HAP-1 (cell line): ENCODE measurements at regions not wholly inside any gene's neighbourhood (a gene's known extent, or its start where the extent isn't known, plus 50 kb on each side); places are given as distances from the start of the nearest gene placed in this dataset.

Experiments
- DNase-seq, 2 experiments: peaks; one replicate each; pipeline ENCODE4 v3.0.0-alpha.2; 2016 to 2020; ENCODE audit warnings: low spot score in 2 of 2
- H3K27me3 ChIP-seq: fragments of 250-450 bp; sonication (Bioruptor Pico); 2 replicates; pipeline ENCODE4 v1.5.1; 2020; ENCODE audit warnings: low read depth, mild to moderate bottlenecking, moderate library complexity
- H3K36me3 ChIP-seq: fragments of 250-450 bp; sonication (Bioruptor Pico); replicated peaks from 2 replicates; pipeline ENCODE4 v1.5.1; 2020; ENCODE audit warnings: mild to moderate bottlenecking
- H3K4me1 ChIP-seq: fragments of 250-450 bp; sonication (Bioruptor Pico); 2 replicates; pipeline ENCODE4 v1.5.1; 2020; ENCODE audit warnings: mild to moderate bottlenecking
- H3K4me3 ChIP-seq: fragments of 250-450 bp; sonication (Bioruptor Pico); 2 replicates; pipeline ENCODE4 v1.5.1; 2020; ENCODE audit warnings: mild to moderate bottlenecking, moderate library complexity
- H3K9me3 ChIP-seq: fragments of 250-450 bp; sonication (Bioruptor Pico); 2 replicates; pipeline ENCODE4 v1.5.1; 2020; ENCODE audit warnings: mild to moderate bottlenecking, moderate library complexity
- in situ Hi-C: fragments of 300-500 bp; cut with MboI; formaldehyde crosslinking; loops from 3 replicates; pipeline ENCODE4 v1.14.3; 2020; ENCODE audit warnings: low sequenced_read_pairs, inconsistent platforms, mixed read lengths

DNA sequence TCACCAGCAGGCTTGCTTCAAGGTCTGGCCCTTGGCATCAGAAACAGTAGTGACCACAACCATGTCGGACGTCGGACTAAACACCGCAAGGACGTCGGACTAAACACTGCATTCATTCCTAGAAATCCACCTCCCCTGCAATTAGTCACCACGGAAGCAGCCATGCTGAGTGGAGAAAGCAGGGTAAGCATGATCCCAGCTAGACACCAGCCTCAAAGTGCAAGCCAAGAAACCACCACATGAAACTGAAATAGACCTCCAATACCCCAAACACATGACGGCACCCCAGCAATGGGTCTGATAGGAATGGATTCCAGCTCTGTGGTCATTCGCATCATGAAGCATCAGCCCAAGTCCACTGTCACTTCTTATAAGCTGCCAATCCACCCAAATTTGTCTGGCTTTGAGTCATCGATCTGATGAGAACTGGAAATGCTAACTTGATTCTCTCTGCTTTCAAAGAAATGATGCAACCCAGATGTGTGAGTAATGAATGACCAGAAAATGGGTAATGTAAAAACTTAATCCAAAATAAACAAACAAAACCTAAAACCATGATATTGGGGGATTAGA, 348.3 kb upstream of the TMCO5A start:
- no peak for DNase-seq
- in situ Hi-C loops = no loop called here
- H3K4me1 ChIP-seq = no peaks in the 10 kb centered on the region
- peaks cover 3% of the 10 kb centered on the region for H3K9me3 ChIP-seq
- no peak overlapping the region for H3K4me3 ChIP-seq
- no peaks in the 10 kb centered on the region for H3K36me3 ChIP-seq
- H3K27me3 ChIP-seq = no peaks in the 10 kb centered on the region

DNA sequence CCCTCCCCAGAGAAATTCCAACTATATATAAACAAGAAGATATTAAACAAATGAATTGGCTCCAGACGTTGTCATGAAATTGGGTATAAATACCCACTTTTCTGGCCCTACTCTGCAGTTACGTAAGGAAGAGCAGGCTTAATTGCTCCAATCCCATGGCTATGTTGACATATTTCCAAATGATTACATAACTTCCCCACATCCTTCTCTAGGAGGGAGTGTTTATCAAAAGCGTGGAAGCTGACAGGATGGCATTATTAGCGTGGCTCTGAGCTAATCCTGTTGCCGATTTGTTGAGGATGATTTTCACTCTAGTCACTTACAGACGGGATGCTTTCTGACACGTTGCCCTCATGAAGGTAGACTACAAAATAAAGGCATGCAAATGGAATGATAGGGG, 347.5 kb upstream of the TMCO5A start:
- Histone ChIP-seq H3K9me3 (peaks cover 3% of the 10 kb centered on the region), H3K4me1 (no peaks in the 10 kb centered on the region), H3K36me3 (no peaks in the 10 kb centered on the region), H3K27me3 (no peaks in the 10 kb centered on the region), H3K4me3 (no peak overlapping the region)
- no peak for DNase-seq
- in situ Hi-C loops = no loop called here

DNA sequence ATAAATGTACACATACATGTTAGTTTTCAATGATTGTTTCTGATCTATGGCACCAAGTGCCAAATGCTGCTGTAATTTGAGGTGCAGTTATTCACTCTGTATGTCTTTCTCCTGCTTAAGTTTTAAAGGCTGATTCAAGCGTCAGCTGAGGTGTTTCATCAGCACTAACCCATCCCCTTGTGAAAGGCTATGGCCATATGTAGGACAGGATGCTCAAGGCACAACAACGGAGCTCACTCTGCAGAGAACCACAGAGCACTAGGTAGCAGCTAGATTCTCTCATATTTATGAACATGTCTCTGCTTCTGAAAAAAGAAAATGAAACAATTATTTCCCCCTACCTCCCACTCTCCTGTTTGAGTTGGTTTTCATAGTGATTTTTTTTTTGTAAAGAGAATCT, 340.0 kb upstream of the TMCO5A start:
- Histone ChIP-seq H3K4me1 (peaks cover 3% of the 10 kb centered on the region; the same call in 1 of the 2 replicates), H3K4me3 (no peak overlapping the region), H3K27me3 (no peaks in the 10 kb centered on the region), H3K36me3 (no peaks in the 10 kb centered on the region), H3K9me3 (no peaks in the 10 kb centered on the region)
- in situ Hi-C loops = no loop called here
- DNase-seq = no peak

- peaks cover 3% of the 10 kb centered on the region; the same call in 1 of the 2 replicates for H3K4me1 ChIP-seq
- no peak for DNase-seq
- H3K4me3 ChIP-seq = no peak overlapping the region
- H3K9me3 ChIP-seq = no peaks in the 10 kb centered on the region
- in situ Hi-C loops = no loop called here
- no peaks in the 10 kb centered on the region for H3K36me3 ChIP-seq
- no peaks in the 10 kb centered on the region for H3K27me3 ChIP-seq
Measured at GRCh38 chr15:37595426-37595970, 338.9 kb upstream of the TMCO5A start.

GRCh38 chr15:37599156-37599555, 335.3 kb upstream of the TMCO5A start:
- no peak for DNase-seq
- no peaks in the 10 kb centered on the region for H3K36me3 ChIP-seq
- H3K27me3 ChIP-seq = no peaks in the 10 kb centered on the region
- in situ Hi-C loops = no loop called here
- peaks cover 3% of the 10 kb centered on the region; the same call in 1 of the 2 replicates for H3K4me1 ChIP-seq
- H3K9me3 ChIP-seq = no peaks in the 10 kb centered on the region
- no peak overlapping the region for H3K4me3 ChIP-seq

GRCh38 chr15:37616215-37616614, 318.2 kb upstream of the TMCO5A start:
- Histone ChIP-seq H3K4me3 (no peak overlapping the region), H3K9me3 (no peaks in the 10 kb centered on the region), H3K36me3 (no peaks in the 10 kb centered on the region), H3K4me1 (no peaks in the 10 kb centered on the region), H3K27me3 (no peaks in the 10 kb centered on the region)
- DNase-seq = no peak
- in situ Hi-C loops = no loop called here

DNA sequence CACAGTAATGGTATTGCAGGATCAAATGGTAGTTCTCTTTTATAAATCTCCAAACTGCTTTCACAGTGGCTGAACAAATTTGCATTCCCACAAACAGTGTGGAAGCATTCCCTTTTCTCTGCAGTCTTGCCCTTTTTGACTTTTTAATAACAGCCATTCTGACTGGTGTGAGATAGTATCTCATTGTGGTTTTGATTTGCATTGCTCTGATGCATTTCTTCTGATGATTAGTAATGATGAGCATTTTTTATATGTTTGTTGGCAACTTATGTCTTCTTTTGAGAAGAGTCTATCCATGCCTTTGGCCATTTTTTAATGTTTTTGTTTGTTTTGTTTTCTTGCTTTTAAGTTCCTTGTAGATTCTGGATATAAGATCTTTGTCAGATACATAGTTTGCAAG, 316.1 kb upstream of the TMCO5A start:
- in situ Hi-C loops = no loop called here
- no peak for DNase-seq
- H3K9me3 ChIP-seq = no peaks in the 10 kb centered on the region

GRCh38 chr15:37619358-37620042, 314.9 kb upstream of the TMCO5A start:
- H3K27me3 ChIP-seq = no peaks in the 10 kb centered on the region
- no peaks in the 10 kb centered on the region for H3K4me1 ChIP-seq
- no peaks in the 10 kb centered on the region for H3K9me3 ChIP-seq
- in situ Hi-C loops = no loop called here
- H3K36me3 ChIP-seq = no peaks in the 10 kb centered on the region
- H3K4me3 ChIP-seq = no peak overlapping the region
- no peak for DNase-seq

More for the DNA sequence above, 316.1 kb upstream of the TMCO5A start:
- Histone ChIP-seq H3K27me3 (no peaks in the 10 kb centered on the region), H3K36me3 (no peaks in the 10 kb centered on the region), H3K4me1 (no peaks in the 10 kb centered on the region), H3K4me3 (no peak overlapping the region)

DNA sequence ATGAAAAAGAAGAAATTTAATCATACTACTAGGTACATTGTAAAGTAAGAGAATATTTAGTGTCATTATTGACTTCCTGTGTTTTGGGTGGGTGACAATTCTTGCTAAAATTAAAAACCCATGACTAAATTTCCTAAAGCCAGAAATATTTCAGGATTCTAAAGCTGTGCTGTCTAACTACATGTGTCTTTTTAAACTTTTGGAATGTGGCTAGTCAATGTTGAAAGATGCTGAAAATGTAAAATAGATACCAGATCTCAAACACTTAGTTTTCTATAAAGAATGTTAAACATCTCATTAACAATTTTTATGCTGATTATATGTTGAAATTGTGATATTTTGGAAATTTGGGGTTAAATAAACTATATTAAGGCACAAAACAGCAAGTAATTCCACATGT, 308.9 kb upstream of the TMCO5A start:
- no peaks in the 10 kb centered on the region for H3K27me3 ChIP-seq
- DNase-seq = no peak
- no peaks in the 10 kb centered on the region for H3K4me1 ChIP-seq
- H3K4me3 ChIP-seq = no peak overlapping the region
- in situ Hi-C loops = no loop called here
- H3K36me3 ChIP-seq = no peaks in the 10 kb centered on the region
- H3K9me3 ChIP-seq = no peaks in the 10 kb centered on the region

DNA sequence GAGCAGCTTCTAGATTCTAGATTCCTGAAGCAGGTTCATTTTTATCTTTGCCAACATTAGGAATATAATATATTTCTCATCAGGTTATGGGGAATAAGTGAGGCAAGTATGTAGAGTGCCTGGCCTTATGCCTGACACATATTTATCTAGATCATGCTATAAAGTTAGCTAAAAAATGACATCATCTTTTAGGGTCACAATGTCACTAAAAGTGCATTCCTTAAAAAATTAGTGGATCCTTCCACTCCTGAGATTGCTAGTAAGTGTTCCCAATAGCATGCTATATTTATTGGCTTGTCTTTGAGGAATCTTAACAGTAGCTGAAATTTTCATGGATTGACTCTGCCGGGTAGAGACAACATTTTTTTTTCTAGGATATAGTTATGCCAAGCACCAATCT, 305.9 kb upstream of the TMCO5A start:
- H3K36me3 ChIP-seq = no peaks in the 10 kb centered on the region
- DNase-seq = no peak
- H3K4me1 ChIP-seq = no peaks in the 10 kb centered on the region
- in situ Hi-C loops = no loop called here
- H3K9me3 ChIP-seq = no peaks in the 10 kb centered on the region
- no peak overlapping the region for H3K4me3 ChIP-seq
- no peaks in the 10 kb centered on the region for H3K27me3 ChIP-seq

DNA sequence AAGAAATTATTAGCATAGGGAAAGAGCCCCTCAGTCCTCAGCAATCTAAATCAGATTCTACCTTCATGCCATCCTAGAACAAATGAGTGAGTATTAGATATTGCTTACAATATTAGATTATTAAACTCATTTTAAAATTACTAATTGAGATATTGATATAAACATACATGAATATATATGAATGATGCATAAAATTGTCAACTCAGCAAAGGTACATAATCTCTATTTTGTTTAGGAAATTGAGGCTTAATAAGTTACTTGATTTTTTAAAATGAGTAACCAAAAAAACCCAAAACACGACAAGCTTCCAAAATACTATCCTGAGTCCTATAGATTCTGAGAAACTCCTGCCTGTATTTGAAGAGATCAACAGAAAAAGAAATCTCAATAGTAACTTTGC, 297.7 kb upstream of the TMCO5A start:
- in situ Hi-C loops = no loop called here
- Histone ChIP-seq H3K36me3 (no peaks in the 10 kb centered on the region), H3K9me3 (no peaks in the 10 kb centered on the region), H3K4me1 (no peaks in the 10 kb centered on the region), H3K27me3 (no peaks in the 10 kb centered on the region), H3K4me3 (no peak overlapping the region)
- no peak for DNase-seq

- H3K27me3 ChIP-seq = no peaks in the 10 kb centered on the region
- H3K4me3 ChIP-seq = no peak overlapping the region
- in situ Hi-C loops = no loop called here
- no peaks in the 10 kb centered on the region for H3K4me1 ChIP-seq
- no peaks in the 10 kb centered on the region for H3K9me3 ChIP-seq
- no peak for DNase-seq
- no peaks in the 10 kb centered on the region for H3K36me3 ChIP-seq
Measured at GRCh38 chr15:37638116-37638515, 296.3 kb upstream of the TMCO5A start.

GRCh38 chr15:37638691-37639090, 295.7 kb upstream of the TMCO5A start:
- Histone ChIP-seq H3K4me1 (no peaks in the 10 kb centered on the region), H3K4me3 (no peak overlapping the region), H3K9me3 (no peaks in the 10 kb centered on the region), H3K27me3 (no peaks in the 10 kb centered on the region), H3K36me3 (no peaks in the 10 kb centered on the region)
- in situ Hi-C loops = no loop called here
- no peak for DNase-seq

- DNase-seq = no peak
- in situ Hi-C loops = no loop called here
Measured at GRCh38 chr15:37652646-37653417, 281.6 kb upstream of the TMCO5A start.

More at GRCh38 chr15:37652646-37653417, 281.6 kb upstream of the TMCO5A start:
- Histone ChIP-seq H3K4me1 (no peaks in the 10 kb centered on the region), H3K36me3 (no peaks in the 10 kb centered on the region), H3K9me3 (no peaks in the 10 kb centered on the region; the same call in 1 of the 2 replicates), H3K27me3 (no peaks in the 10 kb centered on the region), H3K4me3 (no peak overlapping the region)
